ENCODE measurements at regions not wholly inside any gene's neighbourhood (a gene's known extent, or its start where the extent isn't known, plus 50 kb on each side); places are given as distances from the start of the nearest gene placed in this dataset.

- no peak for DNase-seq (ENCODE audit: low spot score)
Observed at GRCh38 chr10:29028486-29028885, 260.4 kb upstream of the LYZL1 start.

- no peak for DNase-seq (ENCODE audit: low spot score)
Observed at GRCh38 chr10:29030900-29031299, 258.0 kb upstream of the LYZL1 start.

- DNase-seq (ENCODE audit: low spot score), result no peak
Observed at GRCh38 chr10:29032169-29032568, 256.7 kb upstream of the LYZL1 start.

GRCh38 chr10:29033311-29033940 is 255.4 kb upstream of the LYZL1 start:
- DNase-seq (ENCODE audit: low spot score), result no peak

GRCh38 chr10:29034592-29034991 is 254.3 kb upstream of the LYZL1 start:
- no peak for DNase-seq (ENCODE audit: low spot score)

- no peak for DNase-seq (ENCODE audit: low spot score)
Observed at GRCh38 chr10:29035721-29036120, 253.1 kb upstream of the LYZL1 start.

GRCh38 chr10:29037348-29038113 is 251.3 kb upstream of the LYZL1 start:
- DNase-seq (ENCODE audit: low spot score), result no peak

GRCh38 chr10:29039091-29039490 is 249.8 kb upstream of the LYZL1 start:
- DNase-seq (ENCODE audit: low spot score), result no peak

- no peak for DNase-seq (ENCODE audit: low spot score)
Observed at GRCh38 chr10:29039677-29040189, 249.1 kb upstream of the LYZL1 start.

GRCh38 chr10:29041616-29042015 is 247.3 kb upstream of the LYZL1 start:
- no peak for DNase-seq (ENCODE audit: low spot score)

GRCh38 chr10:29048506-29048905 is 240.4 kb upstream of the LYZL1 start:
- DNase-seq (ENCODE audit: low spot score), result no peak

- no peak for DNase-seq (ENCODE audit: low spot score)
Observed at GRCh38 chr10:29050081-29050480, 238.8 kb upstream of the LYZL1 start.

GRCh38 chr10:29055101-29055500 is 233.8 kb upstream of the LYZL1 start:
- no peak for DNase-seq (ENCODE audit: low spot score)

GRCh38 chr10:29056729-29057128 is 232.1 kb upstream of the LYZL1 start:
- no peak for DNase-seq (ENCODE audit: low spot score)

GRCh38 chr10:29057822-29058331 is 231.0 kb upstream of the LYZL1 start:
- DNase-seq (ENCODE audit: low spot score), result no peak

- DNase-seq (ENCODE audit: low spot score), result no peak
Observed at GRCh38 chr10:29063806-29064644, 224.8 kb upstream of the LYZL1 start.

GRCh38 chr10:29064680-29065079 is 224.2 kb upstream of the LYZL1 start:
- DNase-seq (ENCODE audit: low spot score), result no peak

- no peak for DNase-seq (ENCODE audit: low spot score)
Observed at GRCh38 chr10:29067161-29067560, 221.7 kb upstream of the LYZL1 start.

- no peak for DNase-seq (ENCODE audit: low spot score)
Observed at GRCh38 chr10:29067628-29068027, 221.2 kb upstream of the LYZL1 start.

- DNase-seq (ENCODE audit: low spot score), result no peak
Observed at GRCh38 chr10:29068302-29068701, 220.6 kb upstream of the LYZL1 start.

GRCh38 chr10:29068966-29069365 is 219.9 kb upstream of the LYZL1 start:
- DNase-seq (ENCODE audit: low spot score), result no peak

GRCh38 chr10:29069941-29070340 is 218.9 kb upstream of the LYZL1 start:
- DNase-seq (ENCODE audit: low spot score), result no peak

Data from Ammon's horn (tissue), 1 donor.